Cardiac muscle cell (in vitro differentiated cells and primary cell): ENCODE measurements at regions not wholly inside any gene's neighbourhood (a gene's known extent, or its start where the extent isn't known, plus 50 kb on each side); places are given as distances from the start of the nearest gene placed in this dataset.

ENCODE experiments used
- DNase-seq, 2 donors: peaks; one replicate each; pipeline versions ENCODE4 v3.0.0 to v3.0.0-alpha.2; 2010 to 2017; ENCODE audit warnings: low read depth in 1 of 2, low spot score in 1 of 2
- H3K27ac ChIP-seq: fragments of 200-600 bp; sonication (generic); 2 replicates; pipeline ENCODE4 v1.5.1; 2016
- H3K27me3 ChIP-seq: fragments of 200-600 bp; sonication (generic); 2 replicates; pipeline ENCODE4 v1.6.0; 2016; ENCODE audit warnings: control low read depth
- H3K36me3 ChIP-seq: fragments of 200-600 bp; sonication (generic); 2 replicates; pipeline ENCODE4 v1.5.1; 2016; ENCODE audit warnings: control low read depth
- H3K4me1 ChIP-seq: fragments of 200-600 bp; sonication (generic); 2 replicates; pipeline ENCODE4 v1.8.1; 2017; ENCODE audit warnings: low read depth, mild to moderate bottlenecking, mixed run types
- H3K4me3 ChIP-seq: fragments of 200-600 bp; sonication (generic); 2 replicates; pipeline ENCODE4 v1.5.1; 2016; ENCODE audit warnings: mild to moderate bottlenecking
- H3K9me3 ChIP-seq: fragments of 200-600 bp; sonication (generic); 2 replicates; pipeline ENCODE4 v1.5.1; 2017; ENCODE audit warnings: low read depth, mild to moderate bottlenecking, control low read depth
- TF ChIP-seq, protein P1 (sequence below): IDR thresholded peaks from 2 replicates; pipeline ENCODE4 v1.5.1; 2012; ENCODE audit warnings: low read depth, mild to moderate bottlenecking, low read length

DNA sequence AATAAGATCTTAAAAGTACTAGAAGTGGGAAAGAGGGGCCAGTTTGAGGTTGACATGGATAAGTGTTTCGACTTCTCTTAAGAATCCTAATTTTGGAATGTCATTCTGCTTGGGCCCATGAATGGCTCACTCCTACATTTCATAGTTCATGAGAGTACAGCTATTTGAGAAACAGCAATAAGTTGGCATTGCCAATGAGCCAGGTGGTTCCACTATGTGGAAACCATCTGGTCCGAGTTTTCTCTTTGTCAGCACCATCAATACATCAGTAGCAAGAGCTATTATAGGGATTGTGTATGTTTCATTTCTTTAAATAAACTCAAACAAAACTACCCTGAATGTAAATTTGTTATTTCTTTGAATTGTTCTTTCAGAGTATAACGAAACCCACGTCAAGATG, 78.1 kb upstream of the NEBL start:
- no peaks in the 10 kb centered on the region for H3K36me3 ChIP-seq
- no peak overlapping the region for H3K4me3 ChIP-seq
- H3K27me3 ChIP-seq: no peaks in the 10 kb centered on the region
- peaks cover 24% of the 10 kb centered on the region for H3K4me1 ChIP-seq
- no peak for DNase-seq
- TF ChIP-seq, protein P1, sequence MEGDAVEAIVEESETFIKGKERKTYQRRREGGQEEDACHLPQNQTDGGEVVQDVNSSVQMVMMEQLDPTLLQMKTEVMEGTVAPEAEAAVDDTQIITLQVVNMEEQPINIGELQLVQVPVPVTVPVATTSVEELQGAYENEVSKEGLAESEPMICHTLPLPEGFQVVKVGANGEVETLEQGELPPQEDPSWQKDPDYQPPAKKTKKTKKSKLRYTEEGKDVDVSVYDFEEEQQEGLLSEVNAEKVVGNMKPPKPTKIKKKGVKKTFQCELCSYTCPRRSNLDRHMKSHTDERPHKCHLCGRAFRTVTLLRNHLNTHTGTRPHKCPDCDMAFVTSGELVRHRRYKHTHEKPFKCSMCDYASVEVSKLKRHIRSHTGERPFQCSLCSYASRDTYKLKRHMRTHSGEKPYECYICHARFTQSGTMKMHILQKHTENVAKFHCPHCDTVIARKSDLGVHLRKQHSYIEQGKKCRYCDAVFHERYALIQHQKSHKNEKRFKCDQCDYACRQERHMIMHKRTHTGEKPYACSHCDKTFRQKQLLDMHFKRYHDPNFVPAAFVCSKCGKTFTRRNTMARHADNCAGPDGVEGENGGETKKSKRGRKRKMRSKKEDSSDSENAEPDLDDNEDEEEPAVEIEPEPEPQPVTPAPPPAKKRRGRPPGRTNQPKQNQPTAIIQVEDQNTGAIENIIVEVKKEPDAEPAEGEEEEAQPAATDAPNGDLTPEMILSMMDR: no peak
- H3K9me3 ChIP-seq: no peaks in the 10 kb centered on the region
- H3K27ac ChIP-seq: no peak overlapping the region

DNA sequence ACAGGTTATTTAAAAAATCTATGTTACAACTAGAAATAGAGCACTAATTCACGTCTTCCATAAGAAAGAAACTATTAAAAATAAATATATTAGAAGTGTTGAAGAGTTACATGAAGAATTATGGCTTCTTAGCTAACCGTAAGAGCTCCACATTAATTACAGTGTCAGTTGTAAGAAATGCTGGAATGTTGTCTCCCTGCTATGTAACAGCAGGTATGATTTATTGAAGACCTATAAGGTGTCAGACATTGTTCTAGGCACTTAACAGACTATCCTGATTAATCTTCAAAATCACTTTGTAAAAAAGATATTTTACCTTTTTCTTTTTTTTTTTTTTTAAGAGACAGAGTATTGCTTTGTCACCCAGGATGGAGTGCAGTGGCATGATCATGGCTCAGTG, 75.8 kb upstream of the NEBL start:
- Histone ChIP-seq H3K9me3 (no peaks in the 10 kb centered on the region), H3K27ac (no peak overlapping the region)
- TF ChIP-seq, protein P1: no peak

DNA sequence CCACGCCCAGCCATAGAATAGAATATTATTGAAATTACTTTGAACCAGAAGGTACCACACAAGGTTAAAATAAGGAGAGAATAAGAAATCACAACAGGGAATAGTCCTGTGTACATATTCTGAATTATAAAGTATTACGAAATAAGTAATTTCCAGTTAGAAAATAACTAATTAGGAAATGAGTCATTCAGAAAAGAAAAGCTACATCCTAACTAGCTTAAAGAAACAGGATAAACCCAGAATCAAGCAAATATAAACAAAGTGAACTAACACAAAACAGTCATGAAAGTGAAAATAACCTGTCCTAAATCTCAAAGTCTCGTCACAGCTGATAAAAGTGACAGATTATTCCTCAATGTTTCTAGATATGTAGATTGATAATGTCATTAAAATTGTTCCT, 74.8 kb upstream of the NEBL start:
- H3K9me3 ChIP-seq: no peaks in the 10 kb centered on the region
- TF ChIP-seq, protein P1: no peak
- H3K4me1 ChIP-seq: peaks cover 2% of the 10 kb centered on the region
- no peak overlapping the region for H3K4me3 ChIP-seq
- H3K27me3 ChIP-seq: no peaks in the 10 kb centered on the region
- no peak overlapping the region for H3K27ac ChIP-seq
- peak in 1 of 2 donors; percentile 17 for DNase-seq
- H3K36me3 ChIP-seq: no peaks in the 10 kb centered on the region

More for the DNA sequence above, 75.8 kb upstream of the NEBL start:
- Histone ChIP-seq H3K4me1 (peaks cover 11% of the 10 kb centered on the region), H3K36me3 (no peaks in the 10 kb centered on the region), H3K4me3 (no peak overlapping the region), H3K27me3 (no peaks in the 10 kb centered on the region)
- DNase-seq: no peak

DNA sequence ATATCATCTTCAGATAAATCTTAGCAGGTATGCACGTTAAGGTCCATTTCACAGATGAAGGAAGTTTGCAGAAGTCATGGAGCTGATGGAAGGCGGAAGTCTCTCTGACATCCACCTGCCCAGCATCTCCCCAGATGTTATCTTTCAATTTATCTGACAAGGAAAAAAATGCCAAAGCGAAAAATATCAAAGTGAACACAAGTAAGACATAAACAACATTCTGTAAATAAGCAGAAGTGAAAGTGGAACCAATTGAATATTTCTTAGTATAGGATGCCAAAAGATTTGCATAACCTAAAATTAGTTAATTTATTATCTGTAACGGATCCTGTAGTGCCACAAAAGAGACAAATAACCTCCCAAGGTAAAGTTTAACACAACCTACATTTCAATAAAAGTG, 73.6 kb upstream of the NEBL start:
- no peaks in the 10 kb centered on the region for H3K27me3 ChIP-seq
- H3K27ac ChIP-seq: no peak overlapping the region
- H3K4me1 ChIP-seq: peaks cover 9% of the 10 kb centered on the region
- H3K4me3 ChIP-seq: no peak overlapping the region
- no peaks in the 10 kb centered on the region for H3K36me3 ChIP-seq
- TF ChIP-seq, protein P1: no peak
- no peak for DNase-seq
- no peaks in the 10 kb centered on the region for H3K9me3 ChIP-seq

DNA sequence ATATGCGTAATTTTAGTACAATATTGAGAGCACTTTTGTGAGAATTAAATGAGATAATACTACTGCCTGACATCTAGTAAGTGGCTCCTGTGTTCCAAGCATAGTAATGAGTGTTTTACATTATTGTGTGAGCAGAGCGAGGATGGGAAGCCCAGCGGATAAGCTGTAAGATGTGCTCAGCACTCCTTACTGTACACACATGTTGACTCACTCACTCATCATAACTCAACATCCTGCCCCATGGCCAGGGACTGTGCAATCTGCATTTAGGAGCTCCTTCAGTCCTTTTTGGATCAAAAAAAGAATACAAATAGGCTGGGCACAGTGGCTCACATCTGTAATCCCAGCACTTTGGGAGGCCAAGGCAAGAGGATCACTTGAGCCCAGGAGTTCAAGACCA, 72.9 kb upstream of the NEBL start:
- Histone ChIP-seq H3K27ac (no peak overlapping the region), H3K4me1 (peaks cover 9% of the 10 kb centered on the region), H3K27me3 (no peaks in the 10 kb centered on the region), H3K9me3 (no peaks in the 10 kb centered on the region), H3K36me3 (no peaks in the 10 kb centered on the region), H3K4me3 (no peak overlapping the region)
- TF ChIP-seq, protein P1: no peak
- peak in 1 of 2 donors; percentile 65 for DNase-seq

DNA sequence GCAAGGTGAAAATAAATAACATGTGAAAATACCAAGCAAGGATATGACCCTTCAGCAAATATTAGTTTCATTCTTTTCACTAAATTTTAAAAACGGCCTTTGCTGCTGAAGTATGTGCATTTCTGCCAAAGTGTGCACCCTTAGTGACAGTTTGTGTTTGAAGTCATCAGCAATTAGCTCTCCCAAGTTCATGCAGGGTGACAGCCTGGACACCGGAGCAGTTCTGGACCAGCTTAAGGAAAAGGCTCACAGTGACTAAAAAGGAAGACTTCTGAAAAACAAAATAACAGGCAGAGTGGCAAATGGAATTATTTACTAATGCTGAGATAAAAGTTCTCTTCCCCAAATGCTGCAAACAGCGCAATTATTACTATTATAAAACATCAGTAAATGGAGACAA, 69.3 kb upstream of the NEBL start:
- H3K36me3 ChIP-seq: no peaks in the 10 kb centered on the region
- no peak for DNase-seq
- peaks cover 33% of the 10 kb centered on the region for H3K4me1 ChIP-seq
- H3K27me3 ChIP-seq: no peaks in the 10 kb centered on the region
- TF ChIP-seq, protein P1: no peak
- H3K4me3 ChIP-seq: no peak overlapping the region
- peak overlapping the region; percentile 73 for H3K27ac ChIP-seq
- H3K9me3 ChIP-seq: no peaks in the 10 kb centered on the region
